GM10266 (cell line): ENCODE measurements at regions not wholly inside any gene's neighbourhood (a gene's known extent, or its start where the extent isn't known, plus 50 kb on each side); places are given as distances from the start of the nearest gene placed in this dataset.
"Not testable (repeated sequence)": the region's sequence is repeated elsewhere in the genome, so short reads cannot be mapped to it uniquely, and the experiment has no call there.

Source experiments
- DNase-seq: peaks from one replicate; pipeline ENCODE4 v3.0.0; 2012; ENCODE audit errors: extremely low spot score
- TF ChIP-seq, protein P1 (sequence below): IDR thresholded peaks from 2 replicates; pipeline ENCODE4 v1.5.1; 2012; ENCODE audit warnings: mild to moderate bottlenecking, low read depth; ENCODE audit not compliant: control insufficient read depth, insufficient read depth; ENCODE audit errors: missing control alignments

DNA sequence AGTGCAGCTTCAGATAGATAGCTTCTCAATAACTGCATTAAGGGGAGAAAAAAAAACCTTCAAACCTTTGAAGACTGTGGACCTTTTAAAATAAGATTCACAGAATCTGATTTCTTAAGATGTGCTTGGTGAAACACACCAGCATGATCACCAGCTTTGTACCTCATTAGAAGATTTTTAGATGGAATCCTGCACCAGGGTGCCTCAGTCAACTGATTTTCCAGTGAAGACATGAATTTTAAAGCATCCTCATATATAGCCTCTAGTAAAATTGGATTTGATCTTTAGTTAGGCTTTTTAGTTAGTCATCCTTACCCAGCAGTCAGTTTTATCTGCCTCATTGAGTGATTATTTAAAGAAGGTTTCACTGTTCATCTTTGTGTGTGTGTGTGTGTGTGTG lies 208.6 kb upstream of the DEPDC1 start:
- TF ChIP-seq, protein P1, sequence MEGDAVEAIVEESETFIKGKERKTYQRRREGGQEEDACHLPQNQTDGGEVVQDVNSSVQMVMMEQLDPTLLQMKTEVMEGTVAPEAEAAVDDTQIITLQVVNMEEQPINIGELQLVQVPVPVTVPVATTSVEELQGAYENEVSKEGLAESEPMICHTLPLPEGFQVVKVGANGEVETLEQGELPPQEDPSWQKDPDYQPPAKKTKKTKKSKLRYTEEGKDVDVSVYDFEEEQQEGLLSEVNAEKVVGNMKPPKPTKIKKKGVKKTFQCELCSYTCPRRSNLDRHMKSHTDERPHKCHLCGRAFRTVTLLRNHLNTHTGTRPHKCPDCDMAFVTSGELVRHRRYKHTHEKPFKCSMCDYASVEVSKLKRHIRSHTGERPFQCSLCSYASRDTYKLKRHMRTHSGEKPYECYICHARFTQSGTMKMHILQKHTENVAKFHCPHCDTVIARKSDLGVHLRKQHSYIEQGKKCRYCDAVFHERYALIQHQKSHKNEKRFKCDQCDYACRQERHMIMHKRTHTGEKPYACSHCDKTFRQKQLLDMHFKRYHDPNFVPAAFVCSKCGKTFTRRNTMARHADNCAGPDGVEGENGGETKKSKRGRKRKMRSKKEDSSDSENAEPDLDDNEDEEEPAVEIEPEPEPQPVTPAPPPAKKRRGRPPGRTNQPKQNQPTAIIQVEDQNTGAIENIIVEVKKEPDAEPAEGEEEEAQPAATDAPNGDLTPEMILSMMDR = no peak
- DNase-seq = no peak

DNA sequence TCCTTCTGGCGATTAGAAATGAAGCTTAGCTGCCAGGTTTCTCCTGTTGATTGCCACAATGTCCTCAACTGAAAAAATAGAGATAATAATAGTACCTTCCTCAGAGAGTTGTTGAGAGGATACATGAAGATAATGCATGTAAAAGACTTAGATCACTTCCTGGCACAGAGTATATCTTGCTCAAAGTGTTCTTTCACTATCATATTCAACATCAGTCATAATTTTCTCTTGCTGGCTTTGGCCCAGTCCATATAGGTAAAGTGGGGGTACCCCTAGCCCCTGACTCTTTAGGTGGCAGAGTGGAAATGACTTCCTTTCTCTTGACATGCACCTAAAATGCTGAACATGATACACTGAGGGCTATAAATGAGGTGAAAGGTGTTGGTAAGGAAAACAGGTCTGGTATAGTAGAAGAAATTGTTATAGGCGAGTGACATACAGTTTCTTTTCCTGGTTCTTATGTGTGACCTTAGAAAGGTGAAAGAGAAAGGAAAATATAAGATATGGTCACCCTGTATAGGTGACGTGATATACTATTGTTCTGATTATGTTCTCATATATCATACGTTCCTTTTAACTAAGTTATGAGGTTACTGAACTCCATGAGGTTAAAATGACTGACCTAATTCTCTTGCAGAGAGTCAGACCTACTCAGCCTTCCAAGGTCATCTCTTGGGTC lies 209.9 kb upstream of the DEPDC1 start:
- no peak for DNase-seq
- TF ChIP-seq, protein P1 = no peak

DNA sequence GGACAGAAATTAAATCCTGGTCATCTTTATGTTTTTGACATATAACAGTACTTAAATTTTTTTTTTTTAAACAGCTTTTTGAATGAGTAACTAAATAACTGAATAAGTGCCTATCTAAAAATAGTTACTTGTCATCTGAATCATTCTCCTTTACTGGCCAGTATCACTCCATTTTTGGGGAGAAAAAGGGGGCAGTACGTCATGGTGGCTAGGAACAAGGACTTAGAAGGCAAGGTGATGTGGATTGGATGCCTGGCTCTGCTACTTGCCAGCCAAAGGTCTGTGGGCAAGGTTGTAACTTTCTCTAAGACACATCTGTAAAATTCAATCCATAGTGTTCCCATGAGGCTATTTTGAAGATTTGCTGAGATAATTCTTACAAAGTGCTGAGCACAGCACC lies 220.4 kb upstream of the DEPDC1 start:
- no peak for DNase-seq
- TF ChIP-seq, protein P1 = no peak

DNA sequence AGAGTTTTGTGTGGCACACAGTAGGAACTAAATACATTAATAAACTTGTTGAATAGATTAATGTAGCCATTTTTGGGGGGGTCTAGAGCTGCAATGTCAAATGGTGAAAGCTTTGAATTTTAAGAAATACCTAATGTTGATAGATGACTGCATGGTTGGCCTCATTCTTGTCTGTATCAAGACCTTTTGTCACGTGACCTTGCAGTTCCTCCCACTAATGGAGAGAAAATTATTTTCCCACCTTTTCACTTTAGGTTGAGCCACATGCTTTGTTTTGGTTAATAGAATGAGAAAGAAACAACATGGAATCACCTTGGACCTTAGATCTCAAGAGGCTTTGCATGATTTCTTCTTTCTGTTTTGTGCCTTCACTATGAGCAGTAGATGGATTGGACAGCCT lies 223.6 kb upstream of the DEPDC1 start:
- TF ChIP-seq, protein P1 = no peak
- DNase-seq = no peak

DNA sequence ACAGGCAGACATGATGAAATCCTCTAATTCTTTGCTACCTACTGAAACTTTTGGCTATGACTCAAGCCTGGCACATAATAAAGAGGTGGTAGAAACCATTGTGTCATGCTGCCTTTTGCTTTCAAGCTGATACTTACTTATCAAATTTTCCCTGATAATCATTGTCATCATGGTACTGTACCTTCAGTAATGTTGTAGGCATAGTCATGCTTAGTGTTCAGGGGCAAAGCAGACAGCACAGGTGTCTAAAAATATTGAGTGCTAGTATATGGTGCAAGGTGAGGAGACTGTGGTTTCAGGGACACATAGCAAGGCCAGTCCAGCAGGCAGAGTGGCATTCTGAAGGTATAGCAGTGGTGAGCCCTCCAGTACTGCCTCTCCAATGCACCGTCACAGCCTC lies 226.9 kb upstream of the DEPDC1 start:
- no peak for DNase-seq
- TF ChIP-seq, protein P1 = no peak

DNA sequence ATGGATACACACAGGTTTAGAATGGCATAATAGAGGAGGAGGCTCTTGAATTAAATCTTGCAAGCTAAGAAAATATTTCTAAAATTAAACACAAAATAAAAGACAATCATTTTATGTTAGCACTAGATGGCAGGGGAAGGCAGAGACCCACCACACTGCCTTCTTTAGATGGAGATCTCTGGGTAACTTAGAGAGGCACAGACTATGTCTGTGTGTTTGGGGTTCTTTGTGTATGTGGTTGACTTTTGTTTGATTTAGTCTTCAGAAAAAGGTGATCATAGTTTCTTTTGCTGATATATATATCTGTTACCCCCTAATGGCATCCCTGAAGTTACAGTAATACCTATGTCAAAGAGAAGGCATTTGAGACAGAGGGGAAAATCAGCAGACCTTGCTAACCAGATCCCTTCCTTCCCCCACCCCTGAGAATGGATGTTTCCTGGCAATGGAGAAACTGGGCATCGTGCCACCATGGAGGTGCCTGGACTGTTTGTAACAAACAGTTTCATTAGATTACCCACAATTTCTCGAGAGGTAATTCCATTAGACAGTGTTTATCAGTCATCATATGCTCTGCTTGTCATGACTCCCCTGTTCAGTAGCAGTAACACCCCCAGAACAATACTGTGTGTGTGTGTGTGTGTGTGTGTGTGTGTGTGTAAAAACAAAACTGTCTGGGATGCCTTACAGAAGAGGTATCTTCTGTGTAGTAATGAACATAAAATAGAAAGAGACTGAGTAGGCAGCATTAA lies 228.3 kb upstream of the DEPDC1 start:
- TF ChIP-seq, protein P1 = no peak
- no peak for DNase-seq

DNA sequence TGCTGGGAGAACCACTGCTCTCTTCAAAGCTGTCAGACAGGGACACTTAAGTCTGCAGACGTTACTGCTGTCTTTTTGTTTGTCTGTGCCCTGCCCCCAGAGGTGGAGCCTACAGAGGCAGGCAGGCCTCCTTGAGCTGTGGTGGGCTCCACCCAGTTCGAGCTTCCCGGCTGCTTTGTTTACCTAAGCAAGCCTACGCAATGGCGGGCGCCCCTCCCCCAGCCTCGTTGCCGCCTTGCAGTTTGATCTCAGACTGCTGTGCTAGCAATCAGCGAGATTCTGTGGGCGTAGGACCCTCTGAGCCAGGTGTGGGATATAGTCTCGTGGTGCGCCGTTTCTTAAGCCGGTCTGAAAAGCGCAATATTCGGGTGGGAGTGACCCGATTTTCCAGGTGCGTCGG lies 242.6 kb upstream of the DEPDC1 start:
- DNase-seq = not testable (repeated sequence)
